HepG2 (cell line): ENCODE measurements at regions not wholly inside any gene's neighbourhood (a gene's known extent, or its start where the extent isn't known, plus 50 kb on each side); places are given as distances from the start of the nearest gene placed in this dataset.

Experiments used
- ATAC-seq: fragments of 200-7000 bp; cut with Tn5 transposase; 3 replicates; pipeline ENCODE4 v1.9.1; 2020; ENCODE audit warnings: mild to moderate bottlenecking, moderate library complexity
- BruUV-seq: library from RNA; stranded (reverse); fragments of 400-500 nt; replicated peaks from 2 replicates; lab custom pipeline; 2021; lab: Mats Ljungman, UMichigan
- CTCF ChIA-PET: fragments of 300-600 bp; formaldehyde crosslinking; extraction: SDS; loops from one replicate; lab custom pipeline; 2021; ENCODE audit warnings: low total read pairs, inconsistent platforms, low intra/inter-chr PET ratio; lab: Yijun Ruan, JAX
- POLR2A ChIA-PET: fragments of 350-600 bp; sonication (Branson Sonifier 250); formaldehyde crosslinking; loops from one replicate; lab custom pipeline; 2020; ENCODE audit warnings: antibody characterized with exemption, inconsistent platforms; lab: Yijun Ruan, JAX
- DNase-seq: peaks from one replicate; pipeline ENCODE4 v3.0.0-alpha.2; 2015; ENCODE audit warnings: low spot score
- FAIRE-seq: peaks from 3 replicates; lab custom pipeline; 2011; peaks lifted over from hg19 to GRCh38; lab: Jason Lieb, UNC
- H2AFZ ChIP-seq: one replicate; pipeline ENCODE4 v1.6.1; 2011; ENCODE audit warnings: low read length, inconsistent platforms
- H3K27ac ChIP-seq: fragments of 300-600 bp; 3 replicates; pipeline ENCODE4 v1.8.0; 2011; ENCODE audit warnings: mixed run types, mild to moderate bottlenecking, mixed read lengths, low read length, inconsistent platforms; ENCODE audit not compliant: insufficient read depth; ENCODE audit errors: extremely low read length
- H3K27me3 ChIP-seq, 2 experiments: fragments of 200-600 bp in 1 of 2; 2 replicates in 1 of 2; 3 replicates in 1 of 2; pipeline versions ENCODE4 v1.6.0 to v1.8.0; 2011; ENCODE audit warnings: low read length in 2 of 2, mild to moderate bottlenecking in 2 of 2, moderate library complexity in 2 of 2, inconsistent platforms in 1 of 2; ENCODE audit not compliant: insufficient read depth in 2 of 2, control insufficient read depth in 1 of 2
- H3K36me3 ChIP-seq, 2 experiments: fragments of 200-600 bp in 1 of 2; replicated peaks in 1 of 2; 2 replicates in 1 of 2; 3 replicates in 1 of 2; pipeline versions ENCODE4 v1.5.1 to v1.8.0; 2011; ENCODE audit warnings: low read length in 2 of 2, inconsistent platforms in 1 of 2; ENCODE audit not compliant: insufficient read depth in 2 of 2, control insufficient read depth in 1 of 2
- H3K4me1 ChIP-seq: 2 replicates; pipeline ENCODE4 v1.5.1; 2012; ENCODE audit warnings: low read length, inconsistent platforms; ENCODE audit not compliant: insufficient read depth
- H3K4me2 ChIP-seq: 2 replicates; pipeline ENCODE4 v1.6.0; 2011; ENCODE audit warnings: low read depth, low read length, inconsistent platforms
- H3K4me3 ChIP-seq, 3 experiments: fragments of 200-600 bp in 1 of 3; sonication (generic), shearing (Covaris generic) in 1 of 3; replicated peaks in 1 of 3; 2 replicates each; pipeline ENCODE4 v1.5.1; 2011 to 2016; ENCODE audit warnings: low read length in 3 of 3, inconsistent platforms in 2 of 3, low read depth in 2 of 3, mild to moderate bottlenecking in 2 of 3, control low read depth in 1 of 3, mixed read lengths in 1 of 3; ENCODE audit not compliant: insufficient read depth in 1 of 3
- H3K79me2 ChIP-seq: one replicate; pipeline ENCODE4 v1.6.1; 2011; ENCODE audit warnings: low read length, inconsistent platforms; ENCODE audit not compliant: insufficient read depth
- H3K9ac ChIP-seq: 2 replicates; pipeline ENCODE4 v1.6.0; 2011; ENCODE audit warnings: mild to moderate bottlenecking, low read depth, low read length, inconsistent platforms; ENCODE audit not compliant: insufficient read depth
- H3K9me3 ChIP-seq: 2 replicates; pipeline ENCODE4 v1.5.1; 2012; ENCODE audit warnings: mild to moderate bottlenecking, low read length
- H4K20me1 ChIP-seq: 2 replicates; pipeline ENCODE4 v1.6.0; 2011; ENCODE audit warnings: inconsistent platforms, mild to moderate bottlenecking, low read length, moderate library complexity; ENCODE audit not compliant: insufficient read depth
- HNRNPK ChIP-seq: fragments of 200-400 bp; formaldehyde crosslinking; IDR thresholded peaks from 2 replicates; pipeline ENCODE4 v1.6.1; 2018; ENCODE audit warnings: low read length, low read depth, moderate library complexity, mild to moderate bottlenecking; ENCODE audit not compliant: poor library complexity, severe bottlenecking
- PRPF4 ChIP-seq: fragments of 200-400 bp; formaldehyde crosslinking; IDR thresholded peaks from 2 replicates; pipeline ENCODE4 v1.6.1; 2016; ENCODE audit warnings: low read length, low read depth; ENCODE audit not compliant: poor library complexity, severe bottlenecking
- ZBTB7A ChIP-seq: sonication (generic); formaldehyde crosslinking; IDR thresholded peaks from 2 replicates; pipeline ENCODE4 v1.8.0; 2022; ENCODE audit warnings: mild to moderate bottlenecking, missing genetic modification reagents
- ZNF234 ChIP-seq: sonication (generic); formaldehyde crosslinking; conservative IDR thresholded peaks from 2 replicates; pipeline ENCODE4 v1.5.1; 2020; ENCODE audit warnings: mild to moderate bottlenecking, missing genetic modification reagents
- ZNF350 ChIP-seq: sonication (generic); formaldehyde crosslinking; IDR thresholded peaks from 2 replicates; pipeline ENCODE4 v1.4.0; 2020; ENCODE audit warnings: mild to moderate bottlenecking, low read depth, missing genetic modification reagents, borderline replicate concordance
- WGBS: methylation state at CpG from one replicate; pipeline ENCODE4 v1.1.6; 2017; ENCODE audit warnings: low lambda C conversion rate; 5-methylcytosine and 5-hydroxymethylcytosine counted together
- in situ Hi-C: cut with HindIII; loops from 2 replicates; pipeline ENCODE4 v1.10.0; 2017; ENCODE audit warnings: low pct_unique_long_range_greater_than_20kb; ENCODE audit not compliant: extremely low pct_ligation_motif_present
- intact Hi-C: fragments of 100-400 bp; cut with micrococcal nuclease; formaldehyde crosslinking; loops from one replicate; pipeline ENCODE4 v1.10.0; 2022; ENCODE audit not compliant: unreplicated experiment
- TF ChIP-seq, protein P1 (sequence below): sonication (generic); formaldehyde crosslinking; IDR thresholded peaks from 2 replicates; pipeline ENCODE4 v1.8.0; 2022; ENCODE audit warnings: missing genetic modification reagents, mild to moderate bottlenecking, borderline replicate concordance
- TF ChIP-seq, protein P2 (sequence below): sonication (generic); formaldehyde crosslinking; IDR thresholded peaks from 2 replicates; pipeline ENCODE4 v1.4.0; 2020; ENCODE audit warnings: missing genetic modification reagents, borderline replicate concordance
- TF ChIP-seq, protein P3 (sequence below): sonication (generic); formaldehyde crosslinking; IDR thresholded peaks from 2 replicates; pipeline ENCODE4 v1.4.0; 2020; ENCODE audit warnings: missing genetic modification reagents
- TF ChIP-seq, protein P4 (sequence below): sonication (generic); formaldehyde crosslinking; IDR thresholded peaks from 2 replicates; pipeline ENCODE4 v1.8.1; 2023; ENCODE audit warnings: mild to moderate bottlenecking, moderate library complexity, missing genetic modification reagents
- TF ChIP-seq, protein P5 (sequence below): IDR thresholded peaks from 2 replicates; pipeline ENCODE4 v1.6.1; 2016; ENCODE audit warnings: low read depth, missing genetic modification reagents, missing compliant biosample characterization

DNA sequence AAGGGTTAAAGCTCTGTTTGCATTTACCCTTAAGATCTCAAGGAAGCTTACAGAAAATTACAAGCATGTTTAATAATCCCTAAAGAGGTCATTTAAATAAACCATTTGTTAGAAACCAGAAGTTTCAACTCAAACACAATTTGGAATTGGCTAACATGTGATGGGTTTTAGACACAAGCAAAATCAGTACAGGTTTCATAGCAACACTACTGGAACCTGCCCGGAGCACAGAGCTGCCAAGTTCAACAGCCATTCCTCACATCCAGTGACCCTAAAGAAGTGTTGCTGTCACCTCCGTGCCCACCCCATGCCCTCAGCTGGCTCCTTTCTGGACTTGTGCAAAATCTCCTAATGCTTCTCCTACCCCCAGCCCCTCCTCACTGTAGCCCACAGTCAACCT, 338.8 kb upstream of the AUTS2 start:
- Histone ChIP-seq H3K9me3 (peaks cover 54% of the 10 kb centered on the region), H3K9ac (no peak overlapping the region), H3K4me2 (no peak overlapping the region), H3K4me3 (no peak overlapping the region), H4K20me1 (no peaks in the 10 kb centered on the region), H3K36me3 (no peaks in the 10 kb centered on the region), H3K79me2 (no peaks in the 10 kb centered on the region), H2AFZ (no peak overlapping the region), H3K27me3 (no peaks in the 10 kb centered on the region), H3K27ac (no peak overlapping the region), H3K4me1 (no peaks in the 10 kb centered on the region)
- POLR2A ChIA-PET, result no interaction called here
- intact Hi-C loops (no loop called here), in situ Hi-C loops (no loop called here)
- ATAC-seq (no peak), FAIRE-seq (no peak), DNase-seq (no peak)
- 25% methylated on average over 2 of the region's 2 CpGs for WGBS
- no TSS peak for BruUV-seq
- CTCF ChIA-PET, result no interaction called here
- TF ChIP-seq HNRNPK, result no peak
- TF ChIP-seq, protein P1, sequence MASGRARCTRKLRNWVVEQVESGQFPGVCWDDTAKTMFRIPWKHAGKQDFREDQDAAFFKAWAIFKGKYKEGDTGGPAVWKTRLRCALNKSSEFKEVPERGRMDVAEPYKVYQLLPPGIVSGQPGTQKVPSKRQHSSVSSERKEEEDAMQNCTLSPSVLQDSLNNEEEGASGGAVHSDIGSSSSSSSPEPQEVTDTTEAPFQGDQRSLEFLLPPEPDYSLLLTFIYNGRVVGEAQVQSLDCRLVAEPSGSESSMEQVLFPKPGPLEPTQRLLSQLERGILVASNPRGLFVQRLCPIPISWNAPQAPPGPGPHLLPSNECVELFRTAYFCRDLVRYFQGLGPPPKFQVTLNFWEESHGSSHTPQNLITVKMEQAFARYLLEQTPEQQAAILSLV (CRISPR knock-in tag), result no peak
- TF ChIP-seq ZBTB7A, result no peak
- no peak for TF ChIP-seq ZNF234 (CRISPR knock-in tag)
- TF ChIP-seq, protein P2, sequence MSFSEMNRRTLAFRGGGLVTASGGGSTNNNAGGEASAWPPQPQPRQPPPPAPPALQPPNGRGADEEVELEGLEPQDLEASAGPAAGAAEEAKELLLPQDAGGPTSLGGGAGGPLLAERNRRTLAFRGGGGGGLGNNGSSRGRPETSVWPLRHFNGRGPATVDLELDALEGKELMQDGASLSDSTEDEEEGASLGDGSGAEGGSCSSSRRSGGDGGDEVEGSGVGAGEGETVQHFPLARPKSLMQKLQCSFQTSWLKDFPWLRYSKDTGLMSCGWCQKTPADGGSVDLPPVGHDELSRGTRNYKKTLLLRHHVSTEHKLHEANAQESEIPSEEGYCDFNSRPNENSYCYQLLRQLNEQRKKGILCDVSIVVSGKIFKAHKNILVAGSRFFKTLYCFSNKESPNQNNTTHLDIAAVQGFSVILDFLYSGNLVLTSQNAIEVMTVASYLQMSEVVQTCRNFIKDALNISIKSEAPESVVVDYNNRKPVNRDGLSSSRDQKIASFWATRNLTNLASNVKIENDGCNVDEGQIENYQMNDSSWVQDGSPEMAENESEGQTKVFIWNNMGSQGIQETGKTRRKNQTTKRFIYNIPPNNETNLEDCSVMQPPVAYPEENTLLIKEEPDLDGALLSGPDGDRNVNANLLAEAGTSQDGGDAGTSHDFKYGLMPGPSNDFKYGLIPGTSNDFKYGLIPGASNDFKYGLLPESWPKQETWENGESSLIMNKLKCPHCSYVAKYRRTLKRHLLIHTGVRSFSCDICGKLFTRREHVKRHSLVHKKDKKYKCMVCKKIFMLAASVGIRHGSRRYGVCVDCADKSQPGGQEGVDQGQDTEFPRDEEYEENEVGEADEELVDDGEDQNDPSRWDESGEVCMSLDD, result no peak
- no peak for TF ChIP-seq ZNF350
- TF ChIP-seq, protein P3, sequence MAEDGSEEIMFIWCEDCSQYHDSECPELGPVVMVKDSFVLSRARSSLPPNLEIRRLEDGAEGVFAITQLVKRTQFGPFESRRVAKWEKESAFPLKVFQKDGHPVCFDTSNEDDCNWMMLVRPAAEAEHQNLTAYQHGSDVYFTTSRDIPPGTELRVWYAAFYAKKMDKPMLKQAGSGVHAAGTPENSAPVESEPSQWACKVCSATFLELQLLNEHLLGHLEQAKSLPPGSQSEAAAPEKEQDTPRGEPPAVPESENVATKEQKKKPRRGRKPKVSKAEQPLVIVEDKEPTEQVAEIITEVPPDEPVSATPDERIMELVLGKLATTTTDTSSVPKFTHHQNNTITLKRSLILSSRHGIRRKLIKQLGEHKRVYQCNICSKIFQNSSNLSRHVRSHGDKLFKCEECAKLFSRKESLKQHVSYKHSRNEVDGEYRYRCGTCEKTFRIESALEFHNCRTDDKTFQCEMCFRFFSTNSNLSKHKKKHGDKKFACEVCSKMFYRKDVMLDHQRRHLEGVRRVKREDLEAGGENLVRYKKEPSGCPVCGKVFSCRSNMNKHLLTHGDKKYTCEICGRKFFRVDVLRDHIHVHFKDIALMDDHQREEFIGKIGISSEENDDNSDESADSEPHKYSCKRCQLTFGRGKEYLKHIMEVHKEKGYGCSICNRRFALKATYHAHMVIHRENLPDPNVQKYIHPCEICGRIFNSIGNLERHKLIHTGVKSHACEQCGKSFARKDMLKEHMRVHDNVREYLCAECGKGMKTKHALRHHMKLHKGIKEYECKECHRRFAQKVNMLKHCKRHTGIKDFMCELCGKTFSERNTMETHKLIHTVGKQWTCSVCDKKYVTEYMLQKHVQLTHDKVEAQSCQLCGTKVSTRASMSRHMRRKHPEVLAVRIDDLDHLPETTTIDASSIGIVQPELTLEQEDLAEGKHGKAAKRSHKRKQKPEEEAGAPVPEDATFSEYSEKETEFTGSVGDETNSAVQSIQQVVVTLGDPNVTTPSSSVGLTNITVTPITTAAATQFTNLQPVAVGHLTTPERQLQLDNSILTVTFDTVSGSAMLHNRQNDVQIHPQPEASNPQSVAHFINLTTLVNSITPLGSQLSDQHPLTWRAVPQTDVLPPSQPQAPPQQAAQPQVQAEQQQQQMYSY (CRISPR knock-in tag), result no peak
- TF ChIP-seq, protein P4, sequence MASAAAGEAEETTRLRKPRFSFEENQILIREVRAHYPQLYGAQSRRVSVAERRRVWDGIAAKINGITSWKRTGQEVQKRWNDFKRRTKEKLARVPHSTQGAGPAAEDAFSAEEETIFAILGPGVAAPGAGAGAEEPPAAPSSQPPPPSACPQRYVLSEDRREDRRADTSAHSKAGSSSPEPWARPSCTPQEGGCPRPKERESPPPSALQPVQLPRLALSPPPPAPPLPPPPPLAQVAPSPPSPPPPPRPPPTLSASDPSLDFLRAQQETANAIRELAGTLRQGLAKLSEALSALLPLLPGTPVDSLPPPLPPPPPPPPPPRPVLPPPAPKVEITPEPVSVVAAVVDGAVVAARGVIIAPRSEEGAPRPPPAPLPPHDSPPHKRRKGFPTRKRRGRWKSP (CRISPR knock-in tag), result no peak
- TF ChIP-seq, protein P5, sequence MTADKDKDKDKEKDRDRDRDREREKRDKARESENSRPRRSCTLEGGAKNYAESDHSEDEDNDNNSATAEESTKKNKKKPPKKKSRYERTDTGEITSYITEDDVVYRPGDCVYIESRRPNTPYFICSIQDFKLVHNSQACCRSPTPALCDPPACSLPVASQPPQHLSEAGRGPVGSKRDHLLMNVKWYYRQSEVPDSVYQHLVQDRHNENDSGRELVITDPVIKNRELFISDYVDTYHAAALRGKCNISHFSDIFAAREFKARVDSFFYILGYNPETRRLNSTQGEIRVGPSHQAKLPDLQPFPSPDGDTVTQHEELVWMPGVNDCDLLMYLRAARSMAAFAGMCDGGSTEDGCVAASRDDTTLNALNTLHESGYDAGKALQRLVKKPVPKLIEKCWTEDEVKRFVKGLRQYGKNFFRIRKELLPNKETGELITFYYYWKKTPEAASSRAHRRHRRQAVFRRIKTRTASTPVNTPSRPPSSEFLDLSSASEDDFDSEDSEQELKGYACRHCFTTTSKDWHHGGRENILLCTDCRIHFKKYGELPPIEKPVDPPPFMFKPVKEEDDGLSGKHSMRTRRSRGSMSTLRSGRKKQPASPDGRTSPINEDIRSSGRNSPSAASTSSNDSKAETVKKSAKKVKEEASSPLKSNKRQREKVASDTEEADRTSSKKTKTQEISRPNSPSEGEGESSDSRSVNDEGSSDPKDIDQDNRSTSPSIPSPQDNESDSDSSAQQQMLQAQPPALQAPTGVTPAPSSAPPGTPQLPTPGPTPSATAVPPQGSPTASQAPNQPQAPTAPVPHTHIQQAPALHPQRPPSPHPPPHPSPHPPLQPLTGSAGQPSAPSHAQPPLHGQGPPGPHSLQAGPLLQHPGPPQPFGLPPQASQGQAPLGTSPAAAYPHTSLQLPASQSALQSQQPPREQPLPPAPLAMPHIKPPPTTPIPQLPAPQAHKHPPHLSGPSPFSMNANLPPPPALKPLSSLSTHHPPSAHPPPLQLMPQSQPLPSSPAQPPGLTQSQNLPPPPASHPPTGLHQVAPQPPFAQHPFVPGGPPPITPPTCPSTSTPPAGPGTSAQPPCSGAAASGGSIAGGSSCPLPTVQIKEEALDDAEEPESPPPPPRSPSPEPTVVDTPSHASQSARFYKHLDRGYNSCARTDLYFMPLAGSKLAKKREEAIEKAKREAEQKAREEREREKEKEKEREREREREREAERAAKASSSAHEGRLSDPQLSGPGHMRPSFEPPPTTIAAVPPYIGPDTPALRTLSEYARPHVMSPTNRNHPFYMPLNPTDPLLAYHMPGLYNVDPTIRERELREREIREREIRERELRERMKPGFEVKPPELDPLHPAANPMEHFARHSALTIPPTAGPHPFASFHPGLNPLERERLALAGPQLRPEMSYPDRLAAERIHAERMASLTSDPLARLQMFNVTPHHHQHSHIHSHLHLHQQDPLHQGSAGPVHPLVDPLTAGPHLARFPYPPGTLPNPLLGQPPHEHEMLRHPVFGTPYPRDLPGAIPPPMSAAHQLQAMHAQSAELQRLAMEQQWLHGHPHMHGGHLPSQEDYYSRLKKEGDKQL (CRISPR knock-in tag), result no peak
- no peak for TF ChIP-seq PRPF4
